ENCODE measurements at regions not wholly inside any gene's neighbourhood (a gene's known extent, or its start where the extent isn't known, plus 50 kb on each side); places are given as distances from the start of the nearest gene placed in this dataset.

DNA sequence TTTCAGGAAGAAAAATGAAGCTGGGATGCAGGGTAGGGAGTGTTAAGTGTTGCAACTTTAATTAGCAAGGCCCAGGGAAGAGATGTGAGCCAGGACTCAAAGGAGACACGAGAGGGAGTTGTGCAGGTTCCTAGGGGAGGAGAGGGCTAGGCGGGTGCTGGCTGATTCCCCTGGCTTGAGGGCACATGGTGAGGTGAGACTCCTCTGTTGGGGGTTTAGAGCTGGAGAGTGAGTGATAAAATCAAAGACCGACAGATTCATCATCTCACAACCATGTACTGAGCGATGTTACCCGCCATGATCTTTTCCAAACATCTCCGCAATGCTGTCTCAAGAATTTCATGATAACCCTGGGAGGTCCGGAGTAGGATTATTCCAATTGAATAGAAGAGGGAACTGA, 161.8 kb upstream of the CSF3R start:
- Histone ChIP-seq H3K27ac (ENCODE audit: low read depth, low read length, severe bottlenecking) (no peak overlapping the region), H3K4me1 (ENCODE audit: control insufficient read depth, insufficient read depth, low read length, poor library complexity, severe bottlenecking) (no peaks in the 10 kb centered on the region), H3K36me3 (ENCODE audit: control insufficient read depth, insufficient read depth, low read length) (no peaks in the 10 kb centered on the region), H3K9me3 (ENCODE audit: control insufficient read depth, low read length) (no peaks in the 10 kb centered on the region), H3K4me3 (ENCODE audit: extremely low read depth, insufficient read depth, low read length, poor library complexity, severe bottlenecking) (no peak overlapping the region)
- WGBS, 2 experiments (ENCODE audit: insufficient coverage in 2 of 2) = 89 to 93% methylated on average over 4 to 5 of the region's 7 CpGs

DNA sequence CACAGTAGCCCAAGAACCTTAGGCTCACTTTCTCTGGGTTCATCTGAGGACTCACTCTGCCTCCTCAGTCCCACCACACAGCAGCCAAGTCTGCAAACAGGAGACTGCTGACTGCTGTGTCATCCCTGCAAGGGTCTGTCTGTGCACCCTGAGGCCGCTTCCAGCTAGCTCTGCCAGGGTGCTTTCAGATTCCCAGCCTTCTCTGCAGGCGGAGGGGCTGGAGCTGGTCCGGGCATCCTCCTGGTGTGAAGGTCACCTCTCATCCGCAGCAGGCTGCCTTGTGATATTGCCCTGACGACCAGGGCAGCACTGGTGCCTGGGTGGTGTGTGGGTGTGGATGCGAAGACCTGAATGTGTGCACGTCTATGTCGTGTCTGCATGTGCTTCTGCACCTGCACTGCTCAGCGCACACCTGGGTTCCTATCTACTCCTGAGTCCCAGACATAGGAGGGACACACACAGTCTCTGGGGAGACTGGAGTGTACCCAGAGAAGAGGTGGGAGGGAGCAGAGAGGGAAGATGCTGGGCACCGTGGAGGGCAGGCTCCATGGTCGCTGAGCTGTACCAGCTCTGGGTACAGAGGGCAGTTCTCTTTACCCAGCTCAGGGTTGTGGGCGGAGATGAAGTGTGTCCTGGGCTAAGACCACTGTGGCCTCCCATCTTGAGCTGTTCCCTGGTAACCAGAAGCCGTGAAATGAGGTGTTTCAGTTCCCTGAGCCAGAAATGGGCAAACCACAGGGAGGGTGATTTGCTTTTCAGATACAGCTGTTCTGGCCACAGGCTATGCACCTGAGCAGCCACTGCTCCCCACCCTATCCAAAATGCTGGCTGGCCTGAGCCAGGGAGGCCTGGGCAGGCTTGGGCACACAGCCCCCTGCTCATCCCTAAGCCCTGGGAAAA, 160.9 kb upstream of the CSF3R start:
- WGBS, 2 experiments (ENCODE audit: insufficient coverage in 2 of 2) = 87 to 91% methylated on average over 9 to 13 of the region's 13 CpGs
- H3K4me3 ChIP-seq (ENCODE audit: extremely low read depth, insufficient read depth, low read length, poor library complexity, severe bottlenecking) = no peak overlapping the region

GRCh38 chr1:36642802-36643201, 160.1 kb upstream of the CSF3R start:
- WGBS, 2 experiments (ENCODE audit: insufficient coverage in 2 of 2) = 96 to 100% methylated on average over 1 to 2 of the region's 2 CpGs

More for the DNA sequence above, 160.9 kb upstream of the CSF3R start:
- Histone ChIP-seq H3K4me1 (ENCODE audit: control insufficient read depth, insufficient read depth, low read length, poor library complexity, severe bottlenecking) (no peaks in the 10 kb centered on the region), H3K36me3 (ENCODE audit: control insufficient read depth, insufficient read depth, low read length) (no peaks in the 10 kb centered on the region), H3K9me3 (ENCODE audit: control insufficient read depth, low read length) (no peaks in the 10 kb centered on the region), H3K27ac (ENCODE audit: low read depth, low read length, severe bottlenecking) (no peak overlapping the region)

GRCh38 chr1:36641776-36642175, 159.1 kb upstream of the CSF3R start:
- Histone ChIP-seq H3K27ac (ENCODE audit: low read depth, low read length, severe bottlenecking) (no peak overlapping the region), H3K9me3 (ENCODE audit: control insufficient read depth, low read length) (no peaks in the 10 kb centered on the region), H3K36me3 (ENCODE audit: control insufficient read depth, insufficient read depth, low read length) (no peaks in the 10 kb centered on the region), H3K4me1 (ENCODE audit: control insufficient read depth, insufficient read depth, low read length, poor library complexity, severe bottlenecking) (no peaks in the 10 kb centered on the region), H3K4me3 (ENCODE audit: extremely low read depth, insufficient read depth, low read length, poor library complexity, severe bottlenecking) (no peak overlapping the region)
- 78 to 83% methylated on average over 1 of the region's 1 CpG for WGBS, 2 experiments (ENCODE audit: insufficient coverage in 2 of 2)

More at GRCh38 chr1:36642802-36643201, 160.1 kb upstream of the CSF3R start:
- Histone ChIP-seq H3K36me3 (ENCODE audit: control insufficient read depth, insufficient read depth, low read length) (no peaks in the 10 kb centered on the region), H3K9me3 (ENCODE audit: control insufficient read depth, low read length) (no peaks in the 10 kb centered on the region), H3K4me1 (ENCODE audit: control insufficient read depth, insufficient read depth, low read length, poor library complexity, severe bottlenecking) (no peaks in the 10 kb centered on the region), H3K4me3 (ENCODE audit: extremely low read depth, insufficient read depth, low read length, poor library complexity, severe bottlenecking) (no peak overlapping the region), H3K27ac (ENCODE audit: low read depth, low read length, severe bottlenecking) (no peak overlapping the region)

DNA sequence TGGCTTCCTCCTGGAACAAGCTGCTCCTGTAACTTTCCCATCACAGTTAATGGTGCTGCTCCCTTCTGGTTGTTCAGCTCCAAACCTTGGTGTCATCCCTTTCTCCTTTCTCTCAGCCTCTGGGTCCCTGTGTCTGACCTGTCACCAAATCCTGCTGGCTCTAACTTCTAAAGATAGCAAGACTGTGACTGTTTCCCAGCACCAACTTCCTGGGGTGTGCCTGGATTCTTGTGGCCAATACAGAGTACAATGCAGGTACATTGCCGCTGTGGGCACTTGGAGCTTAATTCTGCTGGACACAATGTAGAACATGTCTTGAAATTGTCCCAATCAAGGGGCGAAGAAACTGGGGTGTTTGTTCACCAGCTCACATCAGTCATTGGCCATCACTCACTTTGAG, 156.7 kb upstream of the CSF3R start:
- no peaks in the 10 kb centered on the region for H3K36me3 ChIP-seq (ENCODE audit: control insufficient read depth, insufficient read depth, low read length)
- H3K9me3 ChIP-seq (ENCODE audit: control insufficient read depth, low read length) = no peaks in the 10 kb centered on the region
- H3K4me1 ChIP-seq (ENCODE audit: control insufficient read depth, insufficient read depth, low read length, poor library complexity, severe bottlenecking) = no peaks in the 10 kb centered on the region
- no peak overlapping the region for H3K4me3 ChIP-seq (ENCODE audit: extremely low read depth, insufficient read depth, low read length, poor library complexity, severe bottlenecking)
- WGBS, 2 experiments (ENCODE audit: insufficient coverage in 2 of 2) = 82 to 100% methylated on average over 2 of the region's 2 CpGs
- no peak overlapping the region for H3K27ac ChIP-seq (ENCODE audit: low read depth, low read length, severe bottlenecking)

DNA sequence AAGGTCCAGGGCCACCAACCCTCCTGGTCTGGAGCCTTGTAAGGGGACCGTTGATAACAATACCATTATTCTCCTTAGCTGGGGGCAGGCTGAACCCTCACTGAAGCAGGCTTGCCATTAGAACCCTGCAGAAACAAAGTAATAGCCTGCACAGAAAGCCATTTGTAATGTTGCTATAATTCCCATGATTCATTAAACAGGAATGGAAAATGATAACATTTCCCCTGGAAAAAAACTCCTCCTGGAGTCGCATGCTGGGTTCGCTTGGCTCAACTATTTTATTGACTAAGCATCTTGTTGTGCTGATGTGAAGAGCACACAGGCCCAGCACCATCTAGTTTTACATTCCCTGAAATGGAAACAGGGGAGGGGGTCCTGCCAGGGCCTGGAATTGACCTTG, 155.6 kb upstream of the CSF3R start:
- Histone ChIP-seq H3K36me3 (ENCODE audit: control insufficient read depth, insufficient read depth, low read length) (no peaks in the 10 kb centered on the region), H3K4me1 (ENCODE audit: control insufficient read depth, insufficient read depth, low read length, poor library complexity, severe bottlenecking) (no peaks in the 10 kb centered on the region), H3K4me3 (ENCODE audit: extremely low read depth, insufficient read depth, low read length, poor library complexity, severe bottlenecking) (no peak overlapping the region), H3K9me3 (ENCODE audit: control insufficient read depth, low read length) (no peaks in the 10 kb centered on the region), H3K27ac (ENCODE audit: low read depth, low read length, severe bottlenecking) (no peak overlapping the region)
- 60% methylated on average over 1 of the region's 3 CpGs; no CpG with 5 or more reads in 1 of the 2 experiments for WGBS, 2 experiments (ENCODE audit: insufficient coverage in 2 of 2)

DNA sequence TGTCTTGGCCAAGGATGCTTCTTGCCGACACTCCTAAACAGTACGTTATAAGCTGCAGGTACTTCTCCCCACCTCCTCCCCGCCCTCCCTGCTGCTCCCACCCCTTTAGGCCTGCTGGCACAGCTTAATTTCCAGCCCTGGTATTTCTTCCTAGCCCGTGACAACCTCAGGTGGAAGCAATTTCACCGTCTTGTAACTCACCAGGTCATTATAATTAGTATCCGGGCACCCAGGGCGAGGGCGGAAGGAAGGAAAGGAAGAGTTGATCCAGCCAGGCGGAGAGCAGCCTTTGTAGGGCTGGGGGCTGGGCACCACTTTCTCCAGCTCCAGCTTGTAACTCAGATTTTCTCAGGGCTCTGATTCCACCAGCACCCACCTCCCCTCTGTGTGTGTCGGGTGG, 153.5 kb upstream of the CSF3R start:
- Histone ChIP-seq H3K4me1 (ENCODE audit: control insufficient read depth, insufficient read depth, low read length, poor library complexity, severe bottlenecking) (no peaks in the 10 kb centered on the region), H3K27ac (ENCODE audit: low read depth, low read length, severe bottlenecking) (no peak overlapping the region), H3K9me3 (ENCODE audit: control insufficient read depth, low read length) (no peaks in the 10 kb centered on the region), H3K36me3 (ENCODE audit: control insufficient read depth, insufficient read depth, low read length) (no peaks in the 10 kb centered on the region), H3K4me3 (ENCODE audit: extremely low read depth, insufficient read depth, low read length, poor library complexity, severe bottlenecking) (no peak overlapping the region)
- 88 to 90% methylated on average over 8 of the region's 10 CpGs for WGBS, 2 experiments (ENCODE audit: insufficient coverage in 2 of 2)

DNA sequence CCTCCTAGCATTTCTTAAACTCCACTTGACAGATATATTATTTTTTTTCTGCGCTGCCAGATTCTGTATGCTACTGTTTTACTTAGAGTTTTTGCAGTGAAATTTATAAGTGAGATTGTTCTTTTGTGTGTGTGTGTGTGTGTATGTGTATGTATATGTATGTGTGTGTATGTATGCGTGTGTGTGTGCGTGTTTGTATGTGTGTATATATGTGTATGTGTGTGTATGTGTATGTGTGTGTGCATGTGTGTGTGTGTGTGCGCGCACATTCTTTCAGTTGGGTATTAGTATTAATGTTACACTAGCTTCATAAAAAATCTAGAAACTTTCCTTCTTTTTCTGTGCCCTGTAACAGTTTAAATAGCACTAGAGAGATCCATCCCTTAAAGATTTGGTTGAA, 152.6 kb upstream of the CSF3R start:
- H3K4me3 ChIP-seq (ENCODE audit: extremely low read depth, insufficient read depth, low read length, poor library complexity, severe bottlenecking) = no peak overlapping the region
- H3K4me1 ChIP-seq (ENCODE audit: control insufficient read depth, insufficient read depth, low read length, poor library complexity, severe bottlenecking) = no peaks in the 10 kb centered on the region
- WGBS, 2 experiments (ENCODE audit: insufficient coverage in 2 of 2) = 100% methylated on average over 2 to 3 of the region's 5 CpGs

GRCh38 chr1:36628804-36629203, 146.1 kb upstream of the CSF3R start:
- Histone ChIP-seq H3K27ac (ENCODE audit: low read depth, low read length, severe bottlenecking) (no peak overlapping the region), H3K36me3 (ENCODE audit: control insufficient read depth, insufficient read depth, low read length) (no peaks in the 10 kb centered on the region), H3K4me3 (ENCODE audit: extremely low read depth, insufficient read depth, low read length, poor library complexity, severe bottlenecking) (no peak overlapping the region), H3K9me3 (ENCODE audit: control insufficient read depth, low read length) (no peaks in the 10 kb centered on the region), H3K4me1 (ENCODE audit: control insufficient read depth, insufficient read depth, low read length, poor library complexity, severe bottlenecking) (no peaks in the 10 kb centered on the region)
- 87 to 100% methylated on average over 3 to 5 of the region's 5 CpGs for WGBS, 2 experiments (ENCODE audit: insufficient coverage in 2 of 2)

More for the DNA sequence above, 152.6 kb upstream of the CSF3R start:
- no peaks in the 10 kb centered on the region for H3K36me3 ChIP-seq (ENCODE audit: control insufficient read depth, insufficient read depth, low read length)
- no peaks in the 10 kb centered on the region for H3K9me3 ChIP-seq (ENCODE audit: control insufficient read depth, low read length)
- no peak overlapping the region for H3K27ac ChIP-seq (ENCODE audit: low read depth, low read length, severe bottlenecking)

DNA sequence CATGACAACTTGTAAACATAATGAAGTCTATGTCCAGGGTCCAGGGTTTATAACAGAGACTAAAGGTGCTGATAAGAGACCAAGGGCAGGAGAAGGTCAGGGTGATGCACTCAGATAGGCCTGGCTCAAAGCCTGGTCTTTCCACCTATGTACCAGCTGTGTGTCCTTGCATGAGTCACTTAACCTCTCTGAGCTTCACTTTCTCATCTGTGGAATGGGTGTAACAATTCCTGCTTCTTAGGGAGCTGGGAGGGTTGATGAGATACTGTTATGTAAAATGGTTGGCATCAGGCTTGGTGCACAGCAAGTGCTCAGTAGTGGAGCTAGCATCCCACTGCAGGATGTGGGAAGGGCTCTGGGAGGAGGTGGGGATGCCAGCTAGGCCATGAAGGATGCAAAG, 143.7 kb upstream of the CSF3R start:
- H3K36me3 ChIP-seq (ENCODE audit: control insufficient read depth, insufficient read depth, low read length) = no peaks in the 10 kb centered on the region
- no peak overlapping the region for H3K27ac ChIP-seq (ENCODE audit: low read depth, low read length, severe bottlenecking)
- H3K4me3 ChIP-seq (ENCODE audit: extremely low read depth, insufficient read depth, low read length, poor library complexity, severe bottlenecking) = no peak overlapping the region
- no peaks in the 10 kb centered on the region for H3K4me1 ChIP-seq (ENCODE audit: control insufficient read depth, insufficient read depth, low read length, poor library complexity, severe bottlenecking)
- peaks cover 2% of the 10 kb centered on the region for H3K9me3 ChIP-seq (ENCODE audit: control insufficient read depth, low read length)

GRCh38 chr1:36625935-36626310, 143.2 kb upstream of the CSF3R start:
- Histone ChIP-seq H3K4me1 (ENCODE audit: control insufficient read depth, insufficient read depth, low read length, poor library complexity, severe bottlenecking) (no peaks in the 10 kb centered on the region), H3K36me3 (ENCODE audit: control insufficient read depth, insufficient read depth, low read length) (no peaks in the 10 kb centered on the region), H3K4me3 (ENCODE audit: extremely low read depth, insufficient read depth, low read length, poor library complexity, severe bottlenecking) (no peak overlapping the region), H3K9me3 (ENCODE audit: control insufficient read depth, low read length) (peaks cover 4% of the 10 kb centered on the region), H3K27ac (ENCODE audit: low read depth, low read length, severe bottlenecking) (no peak overlapping the region)
- 66% methylated on average over 10 of the region's 11 CpGs for WGBS, 2 experiments (ENCODE audit: insufficient coverage in 2 of 2)
